Activated CD4-positive, alpha-beta T cell treated with anti-CD3 and anti-CD28 coated beads for 48 hours (primary cell): ENCODE measurements at regions not wholly inside any gene's neighbourhood (a gene's known extent, or its start where the extent isn't known, plus 50 kb on each side); places are given as distances from the start of the nearest gene placed in this dataset.
"Not testable (repeated sequence)": the region's sequence is repeated elsewhere in the genome, so short reads cannot be mapped to it uniquely, and the experiment has no call there.

Source experiments
- DNase-seq: peaks from one replicate; pipeline ENCODE4 v3.0.0-alpha.2; 2020

DNA sequence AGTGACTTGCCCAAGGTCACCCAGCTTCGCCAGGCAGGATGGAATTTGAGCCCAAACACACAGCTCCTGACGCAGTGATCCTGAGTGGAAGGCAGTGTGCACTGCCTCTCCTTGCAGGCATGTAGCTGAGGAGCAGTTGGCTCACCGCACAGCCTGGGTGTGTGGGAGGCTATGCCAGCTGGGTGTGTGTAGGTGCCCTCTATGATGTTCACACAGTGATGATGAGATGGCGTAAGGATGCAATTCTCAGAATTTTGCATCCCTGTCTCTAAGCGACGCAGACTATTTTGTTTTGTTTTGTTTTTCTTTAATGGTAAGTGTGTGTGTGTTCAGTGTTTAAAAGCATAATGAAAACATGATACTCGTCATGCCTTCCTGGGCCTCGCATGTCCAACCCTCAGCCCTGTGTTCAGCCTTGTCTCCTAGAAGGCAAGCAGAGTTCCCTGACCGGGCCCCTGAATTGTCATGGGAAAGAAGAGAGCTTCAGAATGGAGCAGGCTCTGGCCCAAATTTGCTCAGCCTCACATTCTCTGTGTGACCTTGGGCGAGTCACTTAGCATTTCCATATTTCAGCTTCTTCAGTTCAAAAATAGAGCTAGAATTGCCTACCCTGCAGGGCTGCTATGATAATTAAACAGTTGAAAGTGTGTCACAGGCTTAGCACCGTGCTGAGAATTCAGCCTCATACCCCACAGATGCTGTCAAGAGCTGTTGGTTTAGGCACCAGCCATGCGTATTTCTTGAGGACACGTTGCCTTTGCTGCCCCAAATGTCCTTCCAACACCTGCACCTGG lies 603.6 kb upstream of the RAB6C start:
- no peak for DNase-seq

DNA sequence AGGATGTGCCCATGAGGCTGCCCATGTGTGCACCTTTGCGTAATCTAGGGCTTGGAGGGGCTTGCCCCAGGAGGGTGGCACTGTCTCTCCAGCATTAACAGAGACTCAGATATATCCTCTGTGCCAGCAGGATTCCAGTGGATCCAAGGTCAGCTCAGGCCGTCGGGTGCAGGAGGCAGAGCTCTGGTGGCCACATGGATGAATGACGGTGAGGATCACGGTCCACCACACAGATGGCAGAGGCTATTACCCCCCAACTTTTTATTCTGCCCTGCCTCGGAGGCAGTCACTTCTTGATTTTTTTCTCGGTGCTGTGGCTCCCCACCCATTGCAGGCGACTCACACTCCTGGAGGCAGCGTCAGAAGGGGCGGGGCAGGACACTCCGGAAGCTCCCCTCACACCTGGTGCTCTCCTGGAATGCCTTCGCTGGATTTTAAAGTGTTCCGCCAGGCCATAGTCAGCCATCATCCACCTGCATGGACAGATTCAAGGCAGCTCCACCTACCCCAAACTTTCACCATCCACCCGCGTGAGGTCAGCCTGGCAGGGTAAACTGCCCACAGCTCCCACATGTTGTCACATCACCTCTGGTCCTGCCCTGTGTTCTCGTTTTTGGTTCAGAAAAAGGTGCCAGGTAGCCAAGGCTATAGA lies 602.9 kb upstream of the RAB6C start:
- no peak for DNase-seq

DNA sequence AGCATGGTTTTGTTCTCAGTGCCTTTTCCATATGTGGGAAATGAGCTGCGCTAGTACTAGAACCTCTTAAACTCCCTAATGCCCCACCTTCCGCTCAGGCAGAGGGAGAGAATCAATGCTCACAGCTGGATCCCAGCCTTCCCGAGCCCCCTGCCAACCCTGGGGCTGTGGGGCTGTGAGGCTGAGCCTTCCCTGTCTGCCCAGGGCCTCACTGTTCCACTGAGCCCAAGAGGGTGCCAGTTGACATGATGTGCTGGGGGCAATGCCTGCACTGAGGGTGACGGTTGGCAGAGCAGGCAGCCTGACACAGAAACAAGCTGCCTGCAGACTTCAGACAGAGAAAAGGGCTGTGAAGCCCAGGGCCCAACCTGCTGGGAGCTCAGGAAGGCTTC lies 602.4 kb upstream of the RAB6C start:
- no peak for DNase-seq

DNA sequence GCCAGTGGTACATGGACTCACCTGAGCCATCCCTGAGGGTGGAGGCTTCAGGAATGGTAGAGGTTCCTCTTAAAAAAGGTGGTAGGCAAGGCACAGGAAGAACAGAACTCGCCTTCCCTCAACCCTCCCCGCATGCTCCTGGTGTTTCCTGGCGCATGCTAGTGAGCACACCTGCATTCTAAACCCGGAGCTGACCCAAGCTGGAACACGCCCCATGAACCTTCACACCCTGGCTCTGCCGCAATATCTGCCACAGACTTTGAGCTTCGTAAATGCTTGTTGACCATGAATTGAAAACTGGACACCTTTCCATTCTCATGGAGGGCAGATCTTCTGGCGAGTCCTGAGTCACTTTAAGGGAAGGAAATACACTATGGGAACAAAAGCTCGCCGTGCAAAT lies 601.3 kb upstream of the RAB6C start:
- no peak for DNase-seq

DNA sequence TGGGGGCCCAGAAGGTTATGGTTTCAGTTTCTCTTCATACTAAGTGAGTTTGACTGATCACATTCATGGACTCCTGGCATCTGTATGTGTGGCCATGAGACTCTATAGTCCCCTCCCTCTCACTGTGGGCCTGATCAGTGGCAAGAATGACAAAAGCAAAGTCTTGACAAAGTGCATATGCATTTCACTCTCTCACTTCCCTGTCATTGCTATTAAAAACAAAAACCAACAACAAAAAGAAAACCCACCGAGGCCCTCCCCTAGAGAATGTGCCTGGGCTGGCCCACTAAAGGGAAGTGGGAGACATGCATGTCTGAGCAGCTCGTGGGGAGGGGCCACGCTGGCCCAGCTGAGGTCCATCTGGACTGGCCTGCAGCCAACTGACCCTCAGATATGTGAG lies 600.1 kb upstream of the RAB6C start:
- DNase-seq, result no peak

DNA sequence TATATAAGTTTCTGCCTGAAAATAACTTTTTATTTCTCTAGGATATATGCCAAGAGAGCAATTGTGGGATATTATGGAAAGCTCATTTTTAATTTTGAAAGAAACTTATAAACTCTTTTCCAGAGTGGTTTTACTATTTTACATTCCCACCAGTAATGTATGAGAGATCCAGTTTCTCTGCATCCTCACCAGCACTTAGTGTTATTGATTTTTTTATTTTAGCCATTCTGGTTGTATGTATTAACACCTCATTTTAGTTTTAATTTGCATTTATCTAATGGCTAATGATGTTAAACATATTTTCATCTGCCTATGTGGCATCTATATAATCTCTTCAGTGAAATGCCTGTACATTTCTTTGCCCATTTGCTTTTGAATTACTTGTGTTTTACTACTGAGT lies 597.7 kb upstream of the RAB6C start:
- no peak for DNase-seq

DNA sequence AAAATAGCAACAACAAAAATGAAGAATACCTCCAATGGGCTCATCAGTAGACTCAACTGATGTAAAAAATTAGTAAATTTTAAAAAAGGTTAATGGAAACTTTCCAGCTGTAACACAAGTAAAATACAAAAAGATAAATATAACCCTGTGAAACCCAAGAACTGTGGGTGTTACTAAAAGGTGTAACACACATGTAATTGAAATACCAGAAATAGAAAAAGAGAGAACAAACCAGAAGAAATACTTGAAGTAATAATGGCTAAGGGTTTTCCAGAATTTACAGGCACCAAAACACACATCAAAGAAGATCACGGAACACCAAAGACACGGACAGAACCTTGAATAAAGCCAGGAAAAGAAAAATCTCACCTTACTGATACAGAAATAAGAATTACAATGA lies 590.6 kb upstream of the RAB6C start:
- no peak for DNase-seq

DNA sequence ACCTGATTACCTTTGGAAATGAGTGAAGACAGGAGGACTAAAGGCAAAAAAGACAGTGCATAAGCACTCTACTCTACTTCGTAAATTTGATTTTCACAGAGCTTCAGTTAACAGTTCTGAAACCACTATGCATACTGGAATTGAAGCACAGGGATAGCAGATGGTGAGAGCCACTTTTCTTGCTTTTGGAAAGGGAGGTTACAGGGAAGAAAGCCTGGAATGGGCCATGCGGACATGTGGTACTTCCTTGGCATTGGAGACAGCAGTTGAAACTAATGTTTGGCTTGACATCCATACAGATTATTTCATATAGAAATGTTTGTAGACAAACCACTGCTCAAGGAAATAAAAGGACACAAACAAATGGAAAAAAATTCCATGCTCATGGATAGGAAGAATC lies 585.6 kb upstream of the RAB6C start:
- DNase-seq, result no peak

DNA sequence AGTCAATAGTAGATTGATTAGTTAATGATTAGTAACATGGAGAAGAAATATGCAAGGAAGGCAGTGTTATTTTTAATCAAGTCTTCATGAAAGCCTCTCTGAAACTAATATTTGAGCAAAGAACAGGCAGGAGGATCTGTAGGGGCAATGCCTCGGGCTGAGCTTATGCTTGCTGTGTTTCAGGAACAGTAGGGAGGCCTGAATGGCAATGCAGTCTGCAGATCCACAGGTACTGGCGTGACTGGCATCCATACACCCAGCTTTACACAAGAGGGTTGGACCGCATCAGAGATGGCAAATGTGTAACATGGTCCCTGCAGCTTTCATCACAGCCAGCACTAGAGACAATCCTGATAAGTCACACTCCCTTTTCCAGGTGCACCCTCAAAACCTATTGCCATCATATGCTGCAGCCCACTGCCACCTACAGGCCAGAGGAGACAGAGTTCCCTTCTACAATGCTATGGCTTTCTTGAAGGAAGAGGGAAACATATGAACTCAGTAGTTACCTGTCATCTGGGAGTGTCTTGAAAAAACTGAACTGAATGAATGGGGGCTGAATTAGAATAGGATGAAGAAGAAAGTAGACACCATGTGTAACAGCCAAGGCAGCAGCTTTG lies 582.4 kb upstream of the RAB6C start:
- DNase-seq, result peak; percentile 11

DNA sequence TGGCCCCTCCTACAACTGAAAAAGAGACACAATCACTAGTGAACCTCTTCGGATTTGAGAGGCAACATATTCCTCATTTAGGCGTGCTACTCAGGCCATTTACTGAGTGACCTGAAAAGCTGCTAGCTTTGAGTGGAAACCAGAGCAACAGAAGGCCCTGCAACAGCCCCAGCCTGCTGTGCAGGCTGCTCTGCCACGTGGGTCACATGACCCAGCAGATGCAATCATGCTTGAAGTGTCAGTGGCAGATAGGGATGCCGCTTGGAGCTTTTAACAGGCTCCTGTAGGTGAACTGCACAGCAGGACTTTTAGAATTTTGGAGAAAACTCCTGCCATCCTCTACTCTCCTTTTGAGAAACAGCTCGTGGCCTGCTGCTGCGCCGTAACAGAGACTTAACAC lies 578.6 kb upstream of the RAB6C start:
- no peak for DNase-seq

DNA sequence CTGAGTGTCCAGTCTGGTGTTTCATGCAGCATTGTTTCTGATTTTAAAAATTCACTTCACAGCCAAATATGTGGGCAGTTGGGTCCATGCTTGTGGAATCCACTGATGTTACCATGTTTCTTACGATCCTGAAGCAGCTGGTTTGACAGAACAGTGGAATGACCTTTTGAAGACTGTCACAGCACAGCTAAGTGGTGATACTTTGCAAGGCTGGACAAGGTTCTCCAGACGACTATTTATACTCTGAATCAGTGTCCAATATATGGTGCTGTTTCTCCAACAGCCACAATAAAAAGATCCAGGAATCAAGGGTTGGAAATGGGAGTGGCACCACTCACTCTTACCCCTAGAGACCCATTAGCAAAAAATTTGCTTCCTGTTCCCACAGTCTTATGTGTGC lies 577.4 kb upstream of the RAB6C start:
- DNase-seq, result no peak

DNA sequence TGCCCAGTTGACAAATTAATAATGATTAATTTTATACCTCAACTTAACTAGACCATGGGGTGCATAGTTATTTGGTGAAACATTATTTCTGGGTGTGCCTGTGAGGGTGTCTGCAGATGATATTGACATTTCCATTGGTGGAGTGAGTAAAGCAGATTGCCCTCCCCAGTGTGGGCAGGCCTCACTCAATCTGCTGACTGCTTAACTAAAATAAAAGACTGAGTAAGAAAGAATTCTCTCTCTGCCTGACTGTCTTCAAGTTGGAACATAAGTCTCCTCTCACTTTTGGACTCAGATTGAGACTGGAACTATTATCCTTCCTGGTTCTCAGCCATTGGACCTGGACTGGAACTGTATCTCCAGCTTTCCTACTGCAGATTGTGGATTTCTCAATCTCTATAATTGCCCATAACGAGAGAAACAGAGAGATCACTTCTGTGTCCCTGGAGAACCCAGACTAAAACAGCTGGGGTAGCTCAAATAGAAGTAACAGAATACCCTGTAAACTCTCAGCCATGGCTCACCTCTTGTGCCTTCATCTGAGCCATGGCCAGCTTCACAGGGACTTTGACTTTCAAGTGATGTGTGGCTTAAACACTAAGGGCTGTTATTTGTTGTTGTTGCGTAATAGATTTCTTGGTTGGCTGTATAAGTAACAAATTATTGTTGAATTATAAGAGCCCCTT lies 575.3 kb upstream of the RAB6C start:
- DNase-seq, result no peak

DNA sequence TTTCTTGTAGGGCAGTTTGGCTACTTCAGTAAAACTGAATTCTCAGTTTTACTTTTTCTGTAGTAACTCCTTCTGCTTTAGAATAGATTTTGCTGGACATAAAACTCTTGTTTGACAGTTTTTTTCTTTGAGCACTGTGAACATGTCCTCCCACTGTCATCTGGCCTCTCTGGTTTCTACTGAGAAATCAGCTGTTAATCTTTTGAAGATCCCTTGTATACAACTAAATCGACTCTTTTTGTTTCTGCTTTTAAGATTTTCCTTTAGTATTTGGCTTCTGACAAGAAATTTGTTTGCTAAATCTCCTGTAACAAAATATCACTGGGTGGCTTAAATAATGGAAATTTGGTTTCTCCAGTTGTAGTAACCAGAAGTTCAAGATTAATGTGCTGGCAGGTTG lies 570.9 kb upstream of the RAB6C start:
- DNase-seq, result no peak

DNA sequence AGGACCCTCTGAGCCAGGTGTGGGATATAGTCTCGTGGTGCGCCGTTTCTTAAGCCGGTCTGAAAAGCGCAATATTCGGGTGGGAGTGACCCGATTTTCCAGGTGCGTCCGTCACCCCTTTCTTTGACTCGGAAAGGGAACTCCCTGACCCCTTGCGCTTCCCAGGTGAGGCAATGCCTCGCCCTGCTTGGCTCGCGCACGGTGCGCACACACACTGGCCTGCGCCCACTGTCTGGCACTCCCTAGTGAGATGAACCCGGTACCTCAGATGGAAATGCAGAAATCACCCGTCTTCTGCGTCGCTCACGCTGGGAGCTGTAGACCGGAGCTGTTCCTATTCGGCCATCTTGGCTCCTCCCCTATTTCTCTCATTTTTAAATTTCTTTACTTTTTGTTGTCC lies 562.4 kb upstream of the RAB6C start:
- not testable (repeated sequence) for DNase-seq

DNA sequence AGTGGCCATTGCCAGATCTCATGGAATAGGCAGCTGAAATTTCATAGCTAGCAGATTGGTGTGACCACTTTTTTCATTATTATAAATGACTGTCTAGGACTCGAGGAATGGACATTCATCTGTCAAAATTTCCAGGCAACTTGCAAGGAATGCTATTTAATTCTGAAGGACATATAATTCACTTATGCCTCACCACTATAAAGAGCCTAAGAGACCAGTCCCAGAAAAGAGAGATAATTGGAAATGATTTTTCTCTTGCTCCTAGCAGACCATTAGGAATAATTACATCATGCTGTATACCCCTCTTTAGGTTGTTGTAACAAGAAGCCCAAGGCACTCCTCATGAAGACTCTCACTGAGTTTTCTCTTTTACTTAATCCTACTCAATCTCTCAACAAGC lies 557.4 kb upstream of the RAB6C start:
- DNase-seq, result no peak

DNA sequence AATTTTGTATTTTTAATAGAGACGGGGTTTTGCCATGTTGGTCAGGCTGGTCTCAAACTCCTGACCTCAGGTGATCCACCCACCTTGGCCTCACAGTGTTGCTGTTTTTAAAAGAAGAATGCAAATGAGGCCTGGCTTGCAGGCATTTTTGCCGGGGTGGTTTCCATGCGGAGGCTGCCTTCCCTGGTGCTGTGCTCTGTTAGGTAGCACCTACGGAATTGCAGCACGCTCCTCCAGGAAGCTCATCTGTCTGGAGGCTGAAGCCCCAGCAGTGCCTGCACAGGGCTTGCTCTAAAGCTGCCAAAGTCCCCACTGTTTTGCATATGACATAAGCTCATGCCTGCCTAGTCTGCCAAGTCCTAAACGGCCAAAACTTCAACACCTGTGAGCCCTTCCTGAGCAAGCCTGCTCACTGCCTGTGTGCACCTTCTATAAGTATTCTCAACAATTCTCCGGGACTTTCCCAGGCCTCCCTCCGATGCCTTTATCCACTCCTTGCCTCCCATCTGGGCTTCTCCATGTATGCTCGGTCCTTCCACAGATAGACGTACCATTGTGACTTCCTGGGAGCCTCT lies 551.3 kb upstream of the RAB6C start:
- no peak for DNase-seq

DNA sequence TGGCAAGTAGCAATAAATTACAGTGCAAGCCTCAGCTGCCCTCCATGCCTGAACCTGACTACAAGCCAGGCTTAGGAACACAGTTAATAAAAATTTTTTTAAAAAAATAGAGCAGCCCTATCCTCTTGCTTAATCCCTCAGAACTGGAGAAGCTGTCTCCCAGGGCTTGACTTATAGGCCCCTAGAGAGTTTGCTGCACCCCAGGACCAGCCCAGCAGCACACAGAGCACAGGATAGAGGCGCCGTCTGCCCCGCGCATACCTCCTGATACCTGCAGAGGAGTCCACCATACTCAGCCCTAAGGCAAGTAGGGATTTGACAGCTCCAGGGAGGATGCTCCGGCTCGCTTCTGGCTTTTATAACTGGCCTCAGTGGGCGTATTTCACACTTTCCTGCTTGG lies 548.6 kb upstream of the RAB6C start:
- DNase-seq, result no peak

DNA sequence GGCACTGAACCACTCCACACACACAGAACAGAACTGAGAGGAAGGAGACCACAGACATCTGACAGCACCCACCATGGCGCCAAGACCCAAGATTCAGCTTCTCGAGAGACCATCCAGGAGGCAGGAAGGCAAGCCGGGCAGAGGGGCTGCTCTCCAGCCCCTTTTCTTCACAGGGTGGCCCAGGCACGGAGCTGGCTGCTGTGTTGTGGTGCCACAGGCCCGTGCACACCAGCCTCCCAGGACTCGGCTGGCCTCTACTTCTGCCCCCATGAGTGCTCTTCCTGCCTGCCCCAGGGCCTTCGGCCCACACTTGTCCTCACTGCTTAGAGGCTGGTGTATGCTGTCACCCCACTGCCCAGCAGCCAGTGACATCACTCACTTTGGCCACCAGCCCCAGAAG lies 547.6 kb upstream of the RAB6C start:
- DNase-seq, result no peak

DNA sequence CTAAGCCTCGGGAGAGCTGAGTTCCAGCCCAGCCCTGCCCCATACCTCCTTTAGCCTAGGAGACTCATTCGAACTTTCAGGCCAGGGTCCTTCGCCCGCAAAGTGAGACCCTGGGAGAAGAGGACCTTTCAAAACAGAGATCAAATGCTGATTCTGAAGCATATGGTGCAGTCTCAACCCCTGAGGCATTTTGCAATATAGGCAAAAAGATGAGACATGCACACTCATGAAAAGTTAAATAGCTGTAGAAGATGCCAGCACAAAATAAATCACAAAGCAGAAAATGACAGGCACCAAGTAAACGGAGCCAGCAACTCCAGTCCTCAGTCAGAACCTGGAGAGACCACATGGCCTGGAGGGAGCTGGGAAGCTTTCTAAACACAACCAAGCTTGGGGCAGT lies 542.7 kb upstream of the RAB6C start:
- DNase-seq, result no peak

DNA sequence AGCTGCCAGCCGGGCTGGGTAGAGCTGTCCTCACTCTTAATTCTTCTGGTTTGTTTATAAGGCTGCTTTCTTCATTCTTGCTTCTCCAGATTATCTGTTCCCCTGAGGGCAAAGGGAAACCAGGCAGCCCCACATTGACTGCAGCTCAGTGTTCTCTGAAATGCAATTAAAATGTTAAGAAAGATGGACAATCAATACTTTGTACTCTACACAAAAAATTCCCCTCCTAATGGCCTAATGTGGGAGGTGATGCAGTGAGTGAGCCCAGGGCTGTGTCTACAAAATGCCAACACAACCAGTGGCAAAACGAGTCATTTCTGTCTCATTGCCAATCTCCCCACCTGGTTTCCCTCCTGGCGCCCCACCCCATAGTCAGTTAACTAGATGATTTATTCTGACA lies 541.7 kb upstream of the RAB6C start:
- DNase-seq, result no peak

DNA sequence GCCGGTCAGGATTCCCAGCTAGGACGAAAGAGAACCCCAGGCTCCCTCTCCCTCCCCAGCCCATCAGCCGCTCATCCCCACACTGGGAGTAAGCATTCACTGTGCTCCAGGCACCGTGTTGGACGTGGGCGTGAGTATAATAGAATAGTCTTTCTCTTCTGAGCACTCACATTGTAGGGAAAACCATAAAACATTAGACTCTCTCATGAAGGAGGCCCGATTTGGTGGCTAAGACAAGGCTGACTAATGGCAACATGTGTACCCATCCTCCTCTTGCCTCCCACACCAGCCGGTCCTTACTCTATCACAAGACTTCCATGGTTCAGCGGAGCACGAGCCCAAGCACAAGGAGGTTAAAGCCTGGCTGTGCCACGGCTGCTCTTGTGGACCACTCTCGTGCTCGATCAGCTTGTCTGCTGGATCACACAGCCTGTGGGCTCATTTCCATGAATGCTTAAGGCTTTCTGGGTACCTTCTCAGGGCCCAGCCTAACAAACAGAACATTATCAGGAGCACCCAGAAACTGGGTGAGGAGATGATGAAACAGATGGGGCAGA lies 540.9 kb upstream of the RAB6C start:
- no peak for DNase-seq

DNA sequence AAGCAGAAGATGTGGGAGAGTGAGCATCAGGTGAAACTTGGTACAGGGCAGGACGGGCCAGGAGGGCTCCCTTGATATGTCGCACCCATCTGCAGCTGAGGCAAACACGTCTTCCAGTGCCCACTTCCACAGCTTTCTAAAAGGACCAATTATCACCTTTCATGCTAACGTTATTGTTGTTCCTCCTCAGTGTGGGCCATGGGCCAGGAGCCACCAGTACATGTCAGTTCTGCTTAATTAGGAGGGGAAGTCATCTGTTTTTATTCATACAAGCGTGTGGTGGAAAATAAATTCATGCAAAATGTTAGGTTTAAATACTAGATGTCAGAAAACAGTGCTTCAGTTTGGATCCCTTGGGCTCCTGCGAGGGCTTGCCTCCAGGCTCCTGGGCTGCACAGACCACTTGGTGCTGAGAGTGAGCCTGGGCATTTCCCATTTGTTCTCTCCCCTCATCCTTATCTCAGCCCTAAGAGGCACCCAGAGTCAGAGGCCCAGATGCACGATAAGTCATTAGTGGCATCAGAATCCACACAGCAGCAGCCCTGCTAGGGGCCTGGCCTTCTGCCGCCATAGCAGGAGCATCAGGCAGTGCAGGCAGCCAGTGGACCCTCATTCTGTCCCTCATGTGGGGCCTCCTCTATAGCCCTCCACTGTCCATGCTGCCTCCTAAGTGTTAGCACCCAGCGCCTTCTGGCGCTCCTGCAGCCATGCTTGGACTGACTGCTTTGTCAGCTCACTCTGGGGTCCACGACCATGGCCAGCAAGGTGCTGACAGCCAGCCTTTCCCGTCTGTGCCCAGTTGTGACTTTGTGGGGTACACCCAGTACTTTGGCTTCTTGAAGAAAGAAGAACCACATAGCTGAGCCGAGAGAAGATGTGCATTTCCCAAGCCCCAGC lies 539.8 kb upstream of the RAB6C start:
- DNase-seq, result no peak
